Activated CD8-positive, alpha-beta T cell treated with anti-CD3 and anti-CD28 coated beads, Interleukin-2, amount 10 ng/mL, durations not matched to agents 7 days and 5 days (primary cell): ENCODE measurements at regions not wholly inside any gene's neighbourhood (a gene's known extent, or its start where the extent isn't known, plus 50 kb on each side); places are given as distances from the start of the nearest gene placed in this dataset.
"Not testable (repeated sequence)": the region's sequence is repeated elsewhere in the genome, so short reads cannot be mapped to it uniquely, and the experiment has no call there.

ENCODE experiments used
- ATAC-seq: fragments of 150-1000 bp; cut with Tn5 transposase; one replicate; pipeline ENCODE4 v1.10.0; 2021; ENCODE audit warnings: moderate library complexity
- CTCF ChIA-PET: fragments of 350-600 bp; sonication (Branson Sonifier 250); formaldehyde crosslinking; loops from one replicate; lab custom pipeline; 2021; ENCODE audit warnings: antibody characterized with exemption; lab: Charles Lee
- POLR2A ChIA-PET: fragments of 350-600 bp; sonication (Branson Sonifier 250); formaldehyde crosslinking; loops from one replicate; lab custom pipeline; 2021; ENCODE audit warnings: antibody characterized with exemption; lab: Charles Lee
- DNase-seq: peaks from one replicate; pipeline ENCODE4 v3.0.0-alpha.2; 2020
- H3K27ac Mint-ChIP-seq: one replicate; pipeline ENCODE4 v1.8.0; 2021; ENCODE audit warnings: mild to moderate bottlenecking, mixed read lengths
- H3K27me3 Mint-ChIP-seq: one replicate; pipeline ENCODE4 v1.8.0; 2021; ENCODE audit warnings: low read depth, mixed read lengths
- H3K36me3 Mint-ChIP-seq: one replicate; pipeline ENCODE4 v1.8.0; 2021; ENCODE audit warnings: low read depth, mixed read lengths
- H3K4me1 Mint-ChIP-seq: one replicate; pipeline ENCODE4 v1.8.0; 2021; ENCODE audit warnings: low read depth, mixed read lengths
- H3K4me3 Mint-ChIP-seq: one replicate; pipeline ENCODE4 v1.8.0; 2021; ENCODE audit warnings: mild to moderate bottlenecking, mixed read lengths
- H3K9me3 Mint-ChIP-seq: one replicate; pipeline ENCODE4 v1.8.0; 2022; ENCODE audit warnings: mixed read lengths; ENCODE audit not compliant: insufficient read depth

DNA sequence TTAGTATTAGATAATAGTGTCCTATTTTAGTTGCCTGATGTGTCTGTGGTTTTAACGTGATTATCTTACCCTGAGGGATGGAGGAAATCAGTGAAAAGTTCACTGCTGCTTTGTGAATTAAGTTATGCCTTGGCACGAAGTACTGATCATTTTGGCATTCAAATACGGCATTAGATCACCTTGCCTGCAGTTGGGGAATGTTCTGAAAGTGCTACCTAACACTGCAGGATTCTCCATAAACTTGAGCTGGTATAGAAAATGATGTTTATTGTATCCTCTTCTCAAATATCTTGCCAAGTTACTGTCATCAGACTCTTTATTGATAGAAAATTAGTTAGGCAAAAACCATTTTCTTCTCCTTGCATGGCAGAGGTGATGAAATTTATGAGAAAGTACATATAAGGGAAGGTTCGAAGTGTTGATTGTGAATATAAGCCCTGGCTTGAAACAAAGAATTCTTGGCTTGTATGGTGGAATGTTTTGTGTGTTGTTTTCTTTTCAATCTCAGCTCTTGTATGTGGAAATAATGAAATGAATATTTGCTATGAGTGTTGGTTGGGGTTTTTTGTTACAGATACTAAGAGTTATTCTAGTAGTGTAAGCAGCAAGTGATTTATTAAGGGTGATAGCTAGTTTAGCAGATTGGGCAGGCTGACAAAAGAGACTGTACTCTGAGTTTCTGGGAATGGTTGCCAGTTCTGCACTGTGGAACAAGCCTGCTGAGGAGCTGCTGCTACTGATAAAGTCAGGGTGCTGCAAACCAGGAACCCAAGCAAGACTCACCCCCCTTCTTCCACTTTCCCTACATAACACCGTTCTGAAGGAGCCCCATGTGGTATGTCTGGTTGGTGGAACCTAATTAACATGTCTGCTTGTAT, 448.3 kb downstream of the PCNX1 start:
- ATAC-seq (no peak), DNase-seq (no peak)
- H3K27ac Mint-ChIP-seq, result no peak overlapping the region
- no peaks in the 10 kb centered on the region for H3K27me3 Mint-ChIP-seq
- peaks cover 7% of the 10 kb centered on the region for H3K9me3 Mint-ChIP-seq
- no peak overlapping the region for H3K4me3 Mint-ChIP-seq
- ChIA-PET POLR2A (no interaction called here), CTCF (interaction anchor here (0.8 to 1.1 kb wide), 2 partner anchors 9 to 10 kb away, joined by 3 read pairs; no protein-coding TSS in a partner anchor)
- H3K36me3 Mint-ChIP-seq, result peaks cover 52% of the 10 kb centered on the region
- H3K4me1 Mint-ChIP-seq, result peaks cover 14% of the 10 kb centered on the region

DNA sequence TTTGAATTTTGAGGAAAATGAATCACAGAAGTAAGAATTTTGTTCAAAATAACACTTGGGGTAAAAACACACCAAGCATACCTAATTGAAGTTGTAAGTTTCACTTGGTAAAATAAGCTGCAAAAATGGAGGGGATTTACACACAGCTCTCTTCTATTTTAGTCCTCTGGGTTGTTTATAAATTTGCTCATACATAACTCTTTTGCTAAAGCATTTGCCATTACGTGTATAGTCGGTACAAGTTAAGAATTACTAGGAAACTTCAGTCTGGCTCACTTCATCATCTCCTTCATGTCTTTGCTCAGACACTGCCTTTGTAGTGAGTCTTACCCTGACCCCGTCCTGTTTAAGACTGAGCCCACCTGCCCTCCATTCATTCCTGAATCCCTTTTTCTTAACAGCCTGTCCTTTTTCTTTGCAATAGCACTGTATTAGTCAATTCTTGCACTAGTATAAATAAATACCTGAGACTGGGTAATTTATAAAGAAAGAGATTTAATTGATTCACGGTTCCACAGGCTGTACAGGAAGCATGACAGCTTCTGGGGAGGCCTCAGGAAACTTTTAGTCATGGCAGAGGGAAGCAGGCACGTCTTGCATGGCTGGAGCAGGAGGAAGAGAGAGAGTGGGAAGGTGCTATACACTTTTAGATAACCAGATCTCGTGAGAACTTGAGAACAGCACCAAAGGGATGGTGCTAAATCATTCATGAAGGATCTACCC, 451.1 kb downstream of the PCNX1 start:
- ChIA-PET CTCF (interaction anchor here (1.0 kb wide), 1 partner anchor 45 kb away, joined by 3 read pairs; no protein-coding TSS in a partner anchor), POLR2A (no interaction called here)

DNA sequence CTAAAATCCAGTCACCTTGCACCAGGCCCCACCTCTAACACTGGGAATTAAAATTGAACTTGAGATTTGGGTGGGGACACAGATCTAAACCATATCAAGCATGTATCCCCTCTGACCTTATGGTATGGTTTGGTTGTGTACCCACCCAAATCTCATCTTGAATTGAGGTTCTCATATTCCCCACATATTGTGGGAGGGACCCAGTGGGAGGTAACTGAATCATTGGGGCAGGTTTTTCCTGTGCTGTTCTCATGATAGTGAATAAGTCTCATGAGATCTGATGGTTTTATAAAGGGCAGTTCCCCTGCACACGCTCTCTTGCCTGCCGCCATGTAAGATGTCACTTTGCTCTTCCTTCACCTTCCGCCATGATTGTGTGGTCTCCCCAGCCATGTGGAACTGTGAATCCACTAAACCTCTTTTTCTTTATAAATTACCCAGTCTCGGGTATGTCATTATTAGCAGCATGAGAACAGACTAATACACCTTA, 451.7 kb downstream of the PCNX1 start:
- H3K4me3 Mint-ChIP-seq, ATAC-seq, CTCF ChIA-PET, H3K27ac Mint-ChIP-seq, POLR2A ChIA-PET, DNase-seq, H3K9me3 Mint-ChIP-seq, H3K27me3 Mint-ChIP-seq: not testable (repeated sequence)
- Mint-ChIP-seq H3K36me3 (peaks cover 32% of the 10 kb centered on the region), H3K4me1 (peaks cover 23% of the 10 kb centered on the region)

More for the DNA sequence above, 451.1 kb downstream of the PCNX1 start:
- DNase-seq (no peak), ATAC-seq (no peak)
- H3K4me3 Mint-ChIP-seq, result no peak overlapping the region
- H3K27me3 Mint-ChIP-seq, result no peaks in the 10 kb centered on the region
- peaks cover 23% of the 10 kb centered on the region for H3K4me1 Mint-ChIP-seq
- H3K27ac Mint-ChIP-seq, result no peak overlapping the region
- no peaks in the 10 kb centered on the region for H3K9me3 Mint-ChIP-seq
- H3K36me3 Mint-ChIP-seq, result peaks cover 36% of the 10 kb centered on the region

DNA sequence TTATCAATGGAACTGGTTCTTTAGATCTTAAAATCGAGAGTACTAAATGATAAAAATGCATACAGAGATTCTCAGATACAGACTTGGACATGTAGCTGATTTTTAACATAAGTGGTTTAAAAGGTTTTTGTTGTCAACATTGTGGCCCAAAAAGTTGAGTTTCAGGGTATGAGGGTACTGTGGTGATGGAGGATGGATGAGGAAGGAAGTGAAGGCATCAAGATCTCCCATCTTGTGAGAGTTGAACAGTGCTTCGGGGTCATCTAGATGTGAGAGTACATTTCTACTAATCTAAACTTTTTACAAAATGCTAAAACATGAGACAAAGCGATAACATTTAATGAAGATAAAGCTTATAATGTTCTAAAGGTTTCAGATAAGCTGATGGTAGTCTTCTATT, 452.6 kb downstream of the PCNX1 start:
- no peak for ATAC-seq
- no peaks in the 10 kb centered on the region for H3K9me3 Mint-ChIP-seq
- ChIA-PET CTCF (interaction anchor here (1.0 kb wide), 1 partner anchor 39 kb away, joined by 5 read pairs; no protein-coding TSS in a partner anchor), POLR2A (interaction anchor here (0.6 kb wide), 1 partner anchor 119 kb away, joined by 3 read pairs; no protein-coding TSS in a partner anchor)
- H3K36me3 Mint-ChIP-seq, result peaks cover 32% of the 10 kb centered on the region
- peaks cover 27% of the 10 kb centered on the region for H3K4me1 Mint-ChIP-seq
- no peak for DNase-seq
- no peak overlapping the region for H3K27ac Mint-ChIP-seq
- H3K4me3 Mint-ChIP-seq, result no peak overlapping the region
- H3K27me3 Mint-ChIP-seq, result no peaks in the 10 kb centered on the region

GRCh38 chr14:71361336-71361735, 454.1 kb downstream of the PCNX1 start:
- Mint-ChIP-seq H3K4me3 (no peak overlapping the region), H3K36me3 (peaks cover 29% of the 10 kb centered on the region), H3K27ac (no peak overlapping the region), H3K27me3 (no peaks in the 10 kb centered on the region), H3K9me3 (no peaks in the 10 kb centered on the region), H3K4me1 (peaks cover 23% of the 10 kb centered on the region)
- POLR2A ChIA-PET, result no interaction called here
- no peak for ATAC-seq
- CTCF ChIA-PET, result no interaction called here
- no peak for DNase-seq

GRCh38 chr14:71361874-71362273, 454.6 kb downstream of the PCNX1 start:
- no peaks in the 10 kb centered on the region for H3K9me3 Mint-ChIP-seq
- H3K27me3 Mint-ChIP-seq, result no peaks in the 10 kb centered on the region
- peaks cover 23% of the 10 kb centered on the region for H3K4me1 Mint-ChIP-seq
- H3K4me3 Mint-ChIP-seq, result no peak overlapping the region
- peaks cover 29% of the 10 kb centered on the region for H3K36me3 Mint-ChIP-seq
- ATAC-seq (no peak), DNase-seq (no peak)
- H3K27ac Mint-ChIP-seq, result no peak overlapping the region
- ChIA-PET POLR2A (no interaction called here), CTCF (interaction anchor here (1.9 kb wide), 1 partner anchor 37 kb away, joined by 4 read pairs; no protein-coding TSS in a partner anchor)

DNA sequence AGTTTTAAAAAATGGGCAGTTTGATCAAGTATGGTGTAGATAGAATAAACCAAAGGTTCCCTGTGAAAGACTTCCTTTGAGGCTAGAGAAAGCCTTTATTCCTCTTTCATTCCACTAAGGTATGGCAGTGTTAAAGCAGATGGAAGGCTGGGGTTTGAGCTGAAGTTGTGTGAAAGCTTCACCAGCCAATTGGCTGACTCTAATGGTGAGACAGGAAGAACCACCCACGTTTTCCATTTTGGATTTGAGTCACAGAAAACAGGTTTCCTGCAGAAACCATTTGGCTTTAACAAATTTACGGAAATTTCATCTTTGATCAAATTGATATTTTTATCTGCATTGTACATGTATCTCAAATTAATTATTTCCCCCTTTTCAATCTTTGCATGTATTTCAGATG, 455.0 kb downstream of the PCNX1 start:
- DNase-seq, result no peak
- no peak overlapping the region for H3K27ac Mint-ChIP-seq
- no peaks in the 10 kb centered on the region for H3K9me3 Mint-ChIP-seq
- H3K4me1 Mint-ChIP-seq, result peaks cover 23% of the 10 kb centered on the region
- CTCF ChIA-PET, result interaction anchor here (1.9 kb wide), 1 partner anchor 37 kb away, joined by 4 read pairs; no protein-coding TSS in a partner anchor
- no peaks in the 10 kb centered on the region for H3K27me3 Mint-ChIP-seq
- H3K4me3 Mint-ChIP-seq, result no peak overlapping the region
- POLR2A ChIA-PET, result no interaction called here
- no peak for ATAC-seq
- peaks cover 29% of the 10 kb centered on the region for H3K36me3 Mint-ChIP-seq

DNA sequence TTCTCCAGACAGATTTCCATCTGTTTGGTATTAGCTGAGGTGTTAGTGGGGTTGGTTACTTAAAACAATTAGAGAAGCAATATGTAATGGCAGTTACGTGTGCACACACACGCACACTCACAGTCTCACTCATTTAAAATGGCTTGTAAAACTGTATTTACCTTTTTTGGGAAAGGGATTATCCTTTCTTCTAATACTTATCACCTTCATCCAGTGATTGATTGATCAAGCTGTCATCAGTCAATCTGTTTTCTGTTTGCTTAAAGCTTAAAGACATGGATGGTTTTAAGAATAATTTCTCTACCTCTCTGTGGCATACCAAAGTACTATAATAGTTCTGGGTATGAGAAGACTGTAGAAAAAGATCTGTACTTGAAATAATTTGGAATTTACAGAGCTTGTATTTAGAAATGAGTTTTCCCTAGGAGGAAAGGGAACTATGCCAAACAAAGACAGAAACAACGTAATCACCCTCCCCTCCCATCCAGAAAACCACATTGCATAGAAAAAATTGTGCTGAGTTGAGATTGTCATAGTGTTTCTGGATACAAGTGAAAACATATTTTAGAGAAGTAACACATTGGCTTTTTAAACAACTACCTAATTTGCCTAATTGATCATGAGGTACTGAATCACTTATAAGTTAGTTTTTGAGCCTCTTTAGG, 455.8 kb downstream of the PCNX1 start:
- H3K9me3 Mint-ChIP-seq, result no peaks in the 10 kb centered on the region
- CTCF ChIA-PET, result interaction anchor here (1.9 kb wide), 1 partner anchor 38 kb away, joined by 4 read pairs; no protein-coding TSS in a partner anchor
- ATAC-seq, result no peak
- DNase-seq, result no peak
- no peaks in the 10 kb centered on the region for H3K27me3 Mint-ChIP-seq
- POLR2A ChIA-PET, result no interaction called here
- peaks cover 27% of the 10 kb centered on the region for H3K36me3 Mint-ChIP-seq
- H3K27ac Mint-ChIP-seq, result no peak overlapping the region
- H3K4me1 Mint-ChIP-seq, result peaks cover 23% of the 10 kb centered on the region
- no peak overlapping the region for H3K4me3 Mint-ChIP-seq

DNA sequence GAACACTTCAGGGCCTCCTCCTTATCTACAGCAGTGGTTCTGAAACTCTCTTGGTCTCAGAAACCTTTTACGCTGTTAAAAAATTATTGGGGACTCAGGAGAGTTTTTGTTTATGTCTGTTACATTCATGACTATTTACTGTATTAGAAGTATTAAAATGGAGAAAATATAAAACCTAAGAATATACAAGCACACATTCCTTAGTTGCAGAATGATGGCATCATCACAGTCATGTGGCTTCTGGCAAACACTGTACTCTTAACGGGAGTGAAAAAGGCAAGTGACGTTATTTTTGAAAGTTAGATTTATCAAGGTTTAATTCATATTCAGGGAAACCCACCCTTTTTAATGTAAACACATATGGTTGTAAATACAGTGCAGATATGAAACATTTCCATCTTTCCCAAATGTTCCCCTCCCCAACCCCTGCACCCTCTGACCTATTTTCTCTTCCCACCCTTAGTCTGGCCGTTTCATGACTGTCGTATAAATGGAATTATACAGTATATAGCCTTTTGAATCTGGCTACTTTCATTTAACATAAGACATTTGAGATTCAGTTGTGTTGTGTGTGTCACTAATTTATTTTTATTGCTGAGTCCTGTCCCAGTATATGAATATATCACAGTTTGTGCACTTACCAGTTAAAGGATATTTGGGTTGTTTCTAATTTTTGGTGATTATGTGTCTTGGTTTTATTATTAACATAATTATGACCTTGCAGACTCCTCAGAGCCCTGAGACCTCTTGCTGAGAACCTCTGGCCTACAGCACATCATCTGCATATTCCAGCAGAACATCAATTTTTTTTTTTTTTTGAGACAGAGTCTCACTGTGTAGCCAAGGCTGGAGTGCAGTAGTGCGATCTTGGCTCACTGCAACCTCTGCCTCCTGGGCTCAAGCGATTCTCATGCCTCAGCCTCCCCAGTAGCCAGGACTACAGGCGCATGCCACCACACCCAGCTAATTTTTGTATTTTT, 457.0 kb downstream of the PCNX1 start:
- no peak overlapping the region for H3K27ac Mint-ChIP-seq
- no peaks in the 10 kb centered on the region for H3K9me3 Mint-ChIP-seq
- ChIA-PET POLR2A (no interaction called here), CTCF (interaction anchor here (1.5 kb wide), 1 partner anchor 8 kb away, joined by 3 read pairs; no protein-coding TSS in a partner anchor)
- ATAC-seq, result no peak
- H3K4me1 Mint-ChIP-seq, result peaks cover 21% of the 10 kb centered on the region
- peaks cover 16% of the 10 kb centered on the region for H3K36me3 Mint-ChIP-seq
- H3K27me3 Mint-ChIP-seq, result no peaks in the 10 kb centered on the region
- H3K4me3 Mint-ChIP-seq, result no peak overlapping the region
- DNase-seq, result no peak

- no peaks in the 10 kb centered on the region for H3K27me3 Mint-ChIP-seq
- no peak overlapping the region for H3K4me3 Mint-ChIP-seq
- ATAC-seq (no peak), DNase-seq (no peak)
- no peaks in the 10 kb centered on the region for H3K9me3 Mint-ChIP-seq
- peaks cover 10% of the 10 kb centered on the region for H3K36me3 Mint-ChIP-seq
- H3K27ac Mint-ChIP-seq, result no peak overlapping the region
- peaks cover 17% of the 10 kb centered on the region for H3K4me1 Mint-ChIP-seq
- CTCF ChIA-PET, result interaction anchor here (1.5 kb wide), 1 partner anchor 10 kb away, joined by 3 read pairs; no protein-coding TSS in a partner anchor
- POLR2A ChIA-PET, result interaction anchor here (0.5 to 1.5 kb wide), 2 partner anchors 44 to 103 kb away, joined by 3 read pairs; partner anchors contain the start of gene SIPA1L1
Observed at GRCh38 chr14:71365361-71365760, 458.1 kb downstream of the PCNX1 start.
